ENCODE measurements at regions not wholly inside any gene's neighbourhood (a gene's known extent, or its start where the extent isn't known, plus 50 kb on each side); places are given as distances from the start of the nearest gene placed in this dataset.

GRCh38 chr10:76774987-76775603 lies 862.5 kb downstream of the KCNMA1 start:
- Histone ChIP-seq H3K4me3 (ENCODE audit: control extremely low read depth in 1 of 5, extremely low read depth in 1 of 5, insufficient read depth in 1 of 5, low read depth in 2 of 5, low read length in 4 of 5) (no peak overlapping the region), H4K20me1 (ENCODE audit: control insufficient read depth, insufficient read depth, low read length, poor library complexity, severe bottlenecking) (no peaks in the 10 kb centered on the region), H3K27ac (ENCODE audit: low read length in 2 of 2) (no peak overlapping the region), H3K4me1 (ENCODE audit: control insufficient read depth in 2 of 2, insufficient read depth in 2 of 2, low read length in 2 of 2) (no peaks in the 10 kb centered on the region), H3K4me2 (replicated peaks; ENCODE audit: low read depth, low read length, poor library complexity, severe bottlenecking) (no peak overlapping the region), H2AFZ (ENCODE audit: insufficient read depth, low read depth, low read length, poor library complexity, severe bottlenecking) (no peak overlapping the region), H3K36me3 (replicated peaks in 1 of 2; ENCODE audit: control extremely low read depth in 1 of 2, control insufficient read depth in 1 of 2, extremely low read depth in 1 of 2, insufficient read depth in 2 of 2, low read length in 1 of 2) (no peaks in the 10 kb centered on the region), H3K79me2 (ENCODE audit: control insufficient read depth, insufficient read depth, low read length) (no peaks in the 10 kb centered on the region), H3K9me3 (ENCODE audit: control extremely low read depth in 1 of 3, control insufficient read depth in 2 of 3, insufficient read depth in 1 of 3, low read length in 2 of 3) (peaks cover 0 to 9% (median 8%) of the 10 kb centered on the region in 3 donors), H3K27me3 (replicated peaks in 1 of 4; ENCODE audit: control extremely low read depth in 1 of 4, control insufficient read depth in 3 of 4, insufficient read depth in 4 of 4, low read length in 3 of 4) (peaks cover 0 to 4% (median 0%) of the 10 kb centered on the region in 4 experiments), H3K9ac (ENCODE audit: low read length) (no peak overlapping the region)
- TF ChIP-seq CTCF (IDR thresholded peaks at IDR 0.05) = no peak
- no peak for DNase-seq
- ChIA-PET CTCF (no interaction called here), POLR2A (no interaction called here)
- Mint-ChIP-seq H3K27ac (no peak overlapping the region), H3K4me1 (no peaks in the 10 kb centered on the region), H3K4me3 (no peak overlapping the region), H3K27me3 (peaks cover 9% of the 10 kb centered on the region), H3K9me3 (ENCODE audit: insufficient read depth) (peaks cover 3% of the 10 kb centered on the region)
- intact Hi-C loops (cut with micrococcal nuclease) = no loop called here
- ATAC-seq (ENCODE audit: low read depth) = no peak
- 100% methylated on average over 4 of the region's 4 CpGs for WGBS (ENCODE audit: insufficient coverage)

GRCh38 chr10:76769582-76769981 lies 868.0 kb downstream of the KCNMA1 start:
- Mint-ChIP-seq H3K4me1 (no peaks in the 10 kb centered on the region), H3K27me3 (no peaks in the 10 kb centered on the region), H3K9me3 (ENCODE audit: insufficient read depth) (no peaks in the 10 kb centered on the region), H3K4me3 (no peak overlapping the region), H3K27ac (no peak overlapping the region)
- no peaks in the 10 kb centered on the region for H4K20me1 ChIP-seq (ENCODE audit: control insufficient read depth, insufficient read depth, low read length, poor library complexity, severe bottlenecking)
- no peaks in the 10 kb centered on the region for H3K9me3 ChIP-seq (ENCODE audit: control extremely low read depth in 1 of 3, control insufficient read depth in 2 of 3, insufficient read depth in 1 of 3, low read length in 2 of 3)
- H2AFZ ChIP-seq (ENCODE audit: insufficient read depth, low read depth, low read length, poor library complexity, severe bottlenecking) = no peak overlapping the region
- TF ChIP-seq EZH2 (IDR thresholded peaks at IDR 0.05; ENCODE audit: borderline replicate concordance, insufficient read depth, low read depth, low read length, poor library complexity, severe bottlenecking) (no peak), CTCF (IDR thresholded peaks at IDR 0.05) (no peak)
- intact Hi-C loops (cut with micrococcal nuclease) = no loop called here
- no peaks in the 10 kb centered on the region for H3K36me3 ChIP-seq (replicated peaks in 1 of 2; ENCODE audit: control extremely low read depth in 1 of 2, control insufficient read depth in 1 of 2, extremely low read depth in 1 of 2, insufficient read depth in 2 of 2, low read length in 1 of 2)
- no peaks in the 10 kb centered on the region for H3K27me3 ChIP-seq (replicated peaks in 1 of 4; ENCODE audit: control extremely low read depth in 1 of 4, control insufficient read depth in 3 of 4, insufficient read depth in 4 of 4, low read length in 3 of 4)
- ChIA-PET CTCF (no interaction called here), POLR2A (no interaction called here)
- no peaks in the 10 kb centered on the region for H3K4me1 ChIP-seq (ENCODE audit: control insufficient read depth in 2 of 2, insufficient read depth in 2 of 2, low read length in 2 of 2)
- H3K4me3 ChIP-seq (ENCODE audit: control extremely low read depth in 1 of 5, extremely low read depth in 1 of 5, insufficient read depth in 1 of 5, low read depth in 2 of 5, low read length in 4 of 5) = no peak overlapping the region
- H3K4me2 ChIP-seq (replicated peaks; ENCODE audit: low read depth, low read length, poor library complexity, severe bottlenecking) = no peak overlapping the region
- H3K27ac ChIP-seq (ENCODE audit: low read length in 2 of 2) = no peak overlapping the region
- ATAC-seq (ENCODE audit: low read depth) = no peak
- H3K9ac ChIP-seq (ENCODE audit: low read length) = no peak overlapping the region
- H3K79me2 ChIP-seq (ENCODE audit: control insufficient read depth, insufficient read depth, low read length) = no peaks in the 10 kb centered on the region
- no peak for DNase-seq

Measured in B cell (primary cell).